ENCODE measurements at regions not wholly inside any gene's neighbourhood (a gene's known extent, or its start where the extent isn't known, plus 50 kb on each side); places are given as distances from the start of the nearest gene placed in this dataset.

- TF ChIP-seq CHD1 (IDR thresholded peaks at IDR 0.05; ENCODE audit: low read depth, low read length) (no peak), SUZ12 (IDR thresholded peaks at IDR 0.05; ENCODE audit: low read length) (no peak), POU5F1 (IDR thresholded peaks at IDR 0.05; ENCODE audit: low read depth, low read length) (no peak), EZH2 (IDR thresholded peaks at IDR 0.05; ENCODE audit: low read depth, low read length, severe bottlenecking) (no peak), SAP30 (IDR thresholded peaks at IDR 0.05; ENCODE audit: insufficient read depth, insufficient replicate concordance, low read length) (no peak), TEAD4 (IDR thresholded peaks at IDR 0.05; ENCODE audit: low read depth, low read length) (peak; percentile 75; the same call in 1 of the 2 replicates), YY1 (IDR thresholded peaks at IDR 0.05; ENCODE audit: low read depth, low read length) (no peak), HDAC2 (IDR thresholded peaks at IDR 0.05; ENCODE audit: borderline replicate concordance in 1 of 2, low read depth in 2 of 2, low read length in 2 of 2) (peak in 1 of 2 experiments; percentile 61; a peak in 1 of 4 replicates)
- TF ChIP-seq, protein P1, sequence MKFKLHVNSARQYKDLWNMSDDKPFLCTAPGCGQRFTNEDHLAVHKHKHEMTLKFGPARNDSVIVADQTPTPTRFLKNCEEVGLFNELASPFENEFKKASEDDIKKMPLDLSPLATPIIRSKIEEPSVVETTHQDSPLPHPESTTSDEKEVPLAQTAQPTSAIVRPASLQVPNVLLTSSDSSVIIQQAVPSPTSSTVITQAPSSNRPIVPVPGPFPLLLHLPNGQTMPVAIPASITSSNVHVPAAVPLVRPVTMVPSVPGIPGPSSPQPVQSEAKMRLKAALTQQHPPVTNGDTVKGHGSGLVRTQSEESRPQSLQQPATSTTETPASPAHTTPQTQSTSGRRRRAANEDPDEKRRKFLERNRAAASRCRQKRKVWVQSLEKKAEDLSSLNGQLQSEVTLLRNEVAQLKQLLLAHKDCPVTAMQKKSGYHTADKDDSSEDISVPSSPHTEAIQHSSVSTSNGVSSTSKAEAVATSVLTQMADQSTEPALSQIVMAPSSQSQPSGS (IDR thresholded peaks at IDR 0.05; ENCODE audit: low read length) = no peak
These were observed 127.7 kb upstream of the SESN3 start (continued) for GRCh38 chr11:95358511-95359340.
